NCI-H1105 treated with DMSO at 0.1 percent for 48 hours (cell line): ENCODE measurements at regions not wholly inside any gene's neighbourhood (a gene's known extent, or its start where the extent isn't known, plus 50 kb on each side); places are given as distances from the start of the nearest gene placed in this dataset.
A peak's percentile ranks its signal among the peaks of the same experiment; 100 is the strongest.

Source experiments
- DNase-seq: peaks from one replicate; lab custom pipeline; 2025; lab: John Stamatoyannopoulos, UW

GRCh38 chr4:112847781-112848180, 201.7 kb upstream of the ANK2 start:
- no peak for DNase-seq

GRCh38 chr4:112848911-112849310, 200.5 kb upstream of the ANK2 start:
- DNase-seq = no peak

GRCh38 chr4:112852601-112853000, 196.9 kb upstream of the ANK2 start:
- DNase-seq = no peak

- no peak for DNase-seq
These were observed 195.7 kb upstream of the ANK2 start for GRCh38 chr4:112853662-112854256.

- no peak for DNase-seq
These were observed 195.0 kb upstream of the ANK2 start for GRCh38 chr4:112854420-112854819.

- DNase-seq = no peak
These were observed 194.4 kb upstream of the ANK2 start for GRCh38 chr4:112855058-112855457.

GRCh38 chr4:112857461-112857860, 192.0 kb upstream of the ANK2 start:
- no peak for DNase-seq

GRCh38 chr4:112858751-112859150, 190.7 kb upstream of the ANK2 start:
- DNase-seq = no peak

- DNase-seq = peak; percentile 4
These were observed 189.8 kb upstream of the ANK2 start for GRCh38 chr4:112859456-112860184.

GRCh38 chr4:112860830-112861690, 188.4 kb upstream of the ANK2 start:
- no peak for DNase-seq

- no peak for DNase-seq
These were observed 187.5 kb upstream of the ANK2 start for GRCh38 chr4:112861691-112862674.

- no peak for DNase-seq
These were observed 184.0 kb upstream of the ANK2 start for GRCh38 chr4:112865443-112865842.

GRCh38 chr4:112876316-112876715, 173.1 kb upstream of the ANK2 start:
- no peak for DNase-seq

GRCh38 chr4:112881842-112882241, 167.6 kb upstream of the ANK2 start:
- no peak for DNase-seq

GRCh38 chr4:112882286-112882685, 167.2 kb upstream of the ANK2 start:
- DNase-seq = no peak

GRCh38 chr4:112884406-112884805, 165.0 kb upstream of the ANK2 start:
- no peak for DNase-seq

GRCh38 chr4:112885897-112886296, 163.6 kb upstream of the ANK2 start:
- no peak for DNase-seq

GRCh38 chr4:112888622-112889021, 160.8 kb upstream of the ANK2 start:
- no peak for DNase-seq

GRCh38 chr4:112889199-112889598, 160.3 kb upstream of the ANK2 start:
- DNase-seq = no peak

- DNase-seq = no peak
These were observed 159.6 kb upstream of the ANK2 start for GRCh38 chr4:112889619-112890527.

- DNase-seq = no peak
These were observed 155.0 kb upstream of the ANK2 start for GRCh38 chr4:112894480-112894879.
